Ramos (cell line): ENCODE measurements at regions not wholly inside any gene's neighbourhood (a gene's known extent, or its start where the extent isn't known, plus 50 kb on each side); places are given as distances from the start of the nearest gene placed in this dataset.

Experiments
- in situ Hi-C: fragments of 300-500 bp; cut with MboI; formaldehyde crosslinking; loops from one replicate; pipeline ENCODE4 v1.14.3; 2022; ENCODE audit warnings: low sequenced_read_pairs; ENCODE audit not compliant: unreplicated experiment

DNA sequence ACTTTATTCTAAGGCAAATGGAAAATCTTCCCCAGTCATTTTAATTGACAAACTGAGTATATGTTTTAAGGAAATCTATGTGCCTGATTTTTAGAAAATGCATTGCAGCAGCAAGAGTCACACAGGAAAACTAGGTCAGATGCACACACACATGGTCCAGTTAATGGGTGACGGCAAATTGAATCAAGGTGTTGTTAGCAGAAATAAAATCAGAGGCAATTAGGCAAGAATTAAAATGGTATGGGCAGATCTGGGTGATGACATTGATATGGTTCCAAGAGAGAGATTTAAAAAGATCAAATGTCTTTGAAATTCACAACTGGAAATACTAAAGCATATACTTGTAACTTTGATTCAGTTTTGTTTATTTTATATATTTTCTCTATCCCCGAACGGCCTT lies 174.2 kb upstream of the CDH19 start:
- in situ Hi-C loops = no loop called here

DNA sequence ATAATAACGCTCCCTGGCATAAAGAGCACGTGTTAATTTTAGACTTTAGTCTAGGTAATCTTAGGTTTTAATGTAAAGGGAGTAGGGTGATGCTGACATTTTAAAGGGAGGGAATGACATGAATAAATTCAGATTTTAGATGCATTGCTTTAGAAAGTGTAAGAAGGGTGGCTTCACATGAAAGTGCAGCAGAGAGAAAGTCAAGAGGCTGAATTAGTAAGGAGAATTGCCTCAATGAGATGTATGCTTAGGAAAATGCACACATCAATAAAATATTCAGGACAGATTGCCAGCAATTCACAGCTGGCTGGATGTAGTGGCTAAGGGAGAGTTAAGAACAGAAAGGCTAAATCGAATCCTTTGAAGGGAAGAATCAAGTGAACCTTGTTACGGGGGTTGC lies 165.5 kb upstream of the CDH19 start:
- in situ Hi-C loops = no loop called here

DNA sequence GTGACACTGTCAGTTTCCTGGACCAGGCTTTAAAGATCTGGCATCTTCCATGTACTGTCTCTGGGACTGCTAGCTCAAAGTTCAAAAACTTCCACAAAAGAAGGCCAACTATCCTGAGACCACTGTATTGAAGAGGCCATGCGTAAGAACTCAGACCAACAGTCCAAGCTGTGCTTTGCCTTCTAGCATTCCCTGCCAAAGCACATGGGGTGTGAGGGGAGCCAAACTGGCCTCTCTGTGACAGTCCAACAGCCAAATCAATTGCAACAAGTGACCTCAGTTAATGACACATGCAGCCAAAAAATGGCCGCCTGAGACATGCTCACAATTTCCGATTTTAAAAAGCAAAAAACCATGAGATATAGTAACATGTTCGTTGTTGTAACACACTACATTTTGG lies 160.3 kb upstream of the CDH19 start:
- in situ Hi-C loops = no loop called here

DNA sequence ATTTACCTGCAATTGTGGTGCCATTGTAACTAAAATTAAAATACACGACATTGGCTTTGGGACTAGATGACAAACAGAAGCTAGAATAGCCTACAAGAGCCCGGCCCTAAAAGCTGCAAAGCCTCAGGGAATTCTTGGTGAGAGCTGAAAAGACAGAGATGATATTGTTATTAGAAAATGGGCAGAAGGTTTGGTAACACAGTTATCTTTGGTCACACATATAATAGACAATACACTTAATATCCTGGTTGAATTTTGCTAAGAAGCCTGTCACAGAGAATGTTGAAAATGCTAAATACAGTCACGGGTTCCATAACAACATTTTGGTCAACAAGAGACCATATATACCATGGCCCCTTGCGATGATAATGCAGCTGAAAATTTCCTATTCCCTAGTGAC lies 157.3 kb upstream of the CDH19 start:
- in situ Hi-C loops = no loop called here

DNA sequence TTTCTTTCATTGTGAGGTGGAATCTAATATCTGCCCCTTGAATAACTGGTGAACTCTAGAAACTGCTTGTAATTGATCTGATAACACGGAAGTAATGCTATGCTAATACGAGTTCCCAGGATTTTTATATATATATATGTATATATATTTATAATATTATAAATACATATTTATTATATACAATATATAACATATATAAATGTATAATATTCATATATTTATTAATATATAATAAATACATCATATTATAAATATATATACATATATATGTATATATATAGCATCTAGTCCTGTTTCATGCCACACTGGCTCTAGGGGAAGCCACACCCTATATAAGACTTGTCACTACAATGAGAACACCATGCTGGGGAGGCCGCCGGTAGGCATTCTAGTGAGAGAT lies 156.7 kb upstream of the CDH19 start:
- in situ Hi-C loops = no loop called here

DNA sequence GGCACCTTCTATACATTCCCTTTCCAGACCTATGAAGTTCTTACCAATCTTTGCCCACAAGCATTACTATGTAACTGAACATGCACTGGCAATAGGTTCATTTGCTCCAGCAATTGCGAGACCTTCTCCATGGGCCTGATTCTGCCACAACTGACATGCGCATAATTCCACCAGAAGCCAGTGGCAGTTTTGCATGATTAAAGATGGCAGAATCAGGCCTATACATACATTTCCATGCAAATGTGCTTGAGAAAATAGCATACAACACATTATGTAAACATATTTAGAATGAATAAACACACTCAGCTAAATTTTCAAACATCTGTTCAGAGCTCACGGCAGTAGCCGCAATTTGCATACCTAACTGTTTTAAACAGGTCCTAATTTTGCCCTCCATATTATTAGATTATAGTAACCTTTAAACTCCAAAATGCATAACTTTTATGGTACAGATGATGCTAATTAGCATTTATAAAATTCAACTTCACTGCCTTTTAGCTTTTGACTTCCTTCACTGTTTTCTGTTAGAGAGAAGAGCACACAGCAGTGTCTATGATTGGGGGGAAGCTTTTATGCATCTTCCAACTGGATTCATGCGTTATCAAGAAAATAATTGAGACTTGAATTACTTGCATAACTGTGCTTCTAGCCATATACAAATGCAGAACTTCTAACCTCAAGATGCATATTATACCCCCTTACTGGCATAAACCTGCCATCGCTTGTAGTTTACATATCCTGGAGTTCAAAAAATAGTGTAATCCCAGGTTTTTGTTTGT lies 155.3 kb upstream of the CDH19 start:
- in situ Hi-C loops = no loop called here

DNA sequence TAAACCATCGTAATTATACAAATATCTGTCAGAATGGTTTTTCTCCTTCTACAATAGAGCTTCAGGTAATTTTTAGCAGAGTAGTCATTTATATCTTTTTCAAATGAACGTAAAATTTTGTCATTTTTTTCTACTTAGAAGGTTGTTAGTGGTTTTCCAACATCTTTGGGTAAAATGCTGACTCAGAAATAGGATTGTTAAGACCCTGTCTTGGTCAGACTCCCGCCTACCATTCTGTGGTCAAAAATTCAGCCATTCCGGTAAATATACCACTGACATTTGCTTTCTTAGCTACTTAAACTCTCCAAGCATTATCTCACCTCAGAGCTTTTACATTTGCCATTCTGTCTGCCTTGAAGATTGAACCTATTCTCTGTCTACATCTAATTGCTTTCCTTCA lies 154.1 kb upstream of the CDH19 start:
- in situ Hi-C loops = no loop called here

DNA sequence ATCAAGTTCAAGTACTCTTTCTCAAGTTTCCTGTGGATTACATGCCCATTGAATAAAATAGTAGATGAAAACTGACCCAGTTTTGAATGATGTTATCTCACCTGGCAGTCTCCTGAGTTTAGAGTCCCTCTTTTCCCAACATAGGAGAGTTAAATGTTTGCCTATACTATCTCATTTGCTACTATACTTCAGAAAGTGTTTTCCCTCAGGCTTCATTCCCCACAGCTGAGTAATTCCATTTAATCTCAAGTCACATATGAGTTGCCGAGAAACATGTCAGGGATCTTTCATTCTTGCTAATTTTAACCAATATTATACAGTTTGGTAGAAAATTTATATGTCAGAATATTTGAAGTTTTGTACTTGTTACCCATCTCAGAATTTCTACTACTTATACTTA lies 150.4 kb upstream of the CDH19 start:
- in situ Hi-C loops = no loop called here

DNA sequence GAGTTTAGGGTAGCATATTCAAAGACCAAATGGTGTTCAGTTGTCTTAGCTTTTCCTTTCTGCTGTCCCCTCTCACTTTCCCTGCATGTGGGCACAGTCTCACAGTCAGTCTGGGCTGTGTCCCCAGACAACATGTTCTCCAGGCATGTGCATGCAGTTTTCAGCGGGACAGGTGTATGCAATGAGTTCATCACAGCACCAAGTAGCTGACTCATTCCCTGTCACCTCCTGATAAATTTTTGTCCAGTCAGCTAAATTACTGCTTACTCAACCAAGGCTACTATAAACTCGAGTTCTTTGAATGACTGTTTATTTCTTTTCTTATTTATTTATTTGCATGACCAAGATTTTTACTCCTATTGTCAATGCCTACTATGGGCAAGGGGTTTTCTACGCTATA lies 148.8 kb upstream of the CDH19 start:
- in situ Hi-C loops = no loop called here

DNA sequence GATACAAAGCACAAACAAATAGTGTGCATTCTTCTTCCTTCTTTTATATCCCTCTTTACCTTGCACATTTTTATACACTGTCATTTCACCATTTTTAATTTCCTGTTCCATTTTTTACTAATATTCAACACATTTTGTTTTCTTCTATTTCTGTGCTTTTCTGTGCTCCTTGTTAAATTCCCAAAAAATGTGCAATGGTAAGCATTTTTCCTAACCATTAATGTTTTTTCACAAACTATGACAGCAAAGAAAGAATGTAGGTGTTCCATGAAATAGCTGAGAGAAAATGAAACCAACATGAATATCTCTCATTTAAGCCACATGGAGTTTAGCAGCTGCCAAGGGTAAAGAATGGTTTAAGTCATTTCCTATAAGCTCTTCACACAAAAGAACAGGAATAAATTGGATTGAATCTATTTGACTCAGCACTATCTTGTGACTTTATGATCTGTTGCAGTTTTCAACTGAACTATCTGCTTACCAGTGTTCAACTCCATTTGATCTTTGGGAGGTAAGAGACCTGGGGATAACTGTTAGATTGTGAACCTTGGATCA lies 145.7 kb upstream of the CDH19 start:
- in situ Hi-C loops = no loop called here

DNA sequence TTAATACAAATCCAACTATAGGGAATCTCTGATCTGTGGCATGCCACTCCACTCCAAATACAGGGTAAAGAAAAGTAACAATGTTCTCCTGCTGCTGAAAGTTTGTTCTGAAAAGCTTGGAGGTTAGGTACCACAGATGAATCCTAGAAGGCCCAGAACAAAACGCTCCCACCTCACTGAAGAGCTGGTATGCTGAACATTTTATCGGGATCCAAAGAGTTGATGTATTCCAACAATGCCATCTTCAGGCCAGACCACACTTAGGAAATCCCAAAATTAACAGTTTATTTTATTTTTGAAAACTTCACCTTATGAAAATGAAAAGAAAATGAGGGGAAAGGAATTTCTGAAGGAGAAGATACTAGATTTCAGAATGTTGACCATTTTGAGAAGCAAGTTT lies 145.1 kb upstream of the CDH19 start:
- in situ Hi-C loops = no loop called here

DNA sequence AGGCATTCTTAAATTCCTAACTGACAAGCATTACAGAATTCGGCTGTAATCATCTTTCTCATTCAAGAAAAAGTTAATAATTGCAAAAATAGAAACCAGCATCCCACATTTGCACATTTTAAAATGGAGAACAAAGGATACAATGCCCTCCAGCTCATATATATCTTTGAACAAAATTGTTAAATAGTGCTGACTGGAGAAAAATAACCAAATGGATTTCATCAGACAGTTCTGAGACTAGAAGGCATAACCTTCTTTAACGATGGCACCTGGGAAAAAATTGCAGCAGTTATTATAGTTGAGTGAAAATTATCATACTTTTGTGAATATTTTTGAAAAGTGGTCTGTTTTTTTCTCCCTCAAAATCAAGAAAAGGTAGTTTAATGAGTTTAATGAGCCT lies 138.9 kb upstream of the CDH19 start:
- in situ Hi-C loops = no loop called here

DNA sequence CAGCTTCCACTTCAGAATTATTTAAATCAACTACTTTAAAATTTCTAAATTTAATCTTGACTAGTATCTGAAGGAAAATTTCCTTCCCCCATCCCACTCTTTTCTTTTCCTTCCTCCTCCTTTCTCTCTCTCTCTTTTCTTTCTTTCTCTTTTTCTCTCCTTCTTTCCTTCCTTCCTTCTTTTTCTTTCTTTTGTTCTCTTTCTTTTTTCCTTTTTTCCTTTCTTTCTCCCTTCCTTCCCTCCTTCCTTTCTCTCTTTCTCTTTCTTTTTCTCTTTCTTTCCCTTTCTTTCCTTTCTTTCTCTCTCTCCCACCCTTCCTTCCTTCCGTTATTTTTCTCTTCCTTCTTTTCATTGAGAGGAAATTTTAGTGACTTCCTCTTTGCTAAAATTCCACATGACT lies 132.0 kb upstream of the CDH19 start:
- in situ Hi-C loops = no loop called here

DNA sequence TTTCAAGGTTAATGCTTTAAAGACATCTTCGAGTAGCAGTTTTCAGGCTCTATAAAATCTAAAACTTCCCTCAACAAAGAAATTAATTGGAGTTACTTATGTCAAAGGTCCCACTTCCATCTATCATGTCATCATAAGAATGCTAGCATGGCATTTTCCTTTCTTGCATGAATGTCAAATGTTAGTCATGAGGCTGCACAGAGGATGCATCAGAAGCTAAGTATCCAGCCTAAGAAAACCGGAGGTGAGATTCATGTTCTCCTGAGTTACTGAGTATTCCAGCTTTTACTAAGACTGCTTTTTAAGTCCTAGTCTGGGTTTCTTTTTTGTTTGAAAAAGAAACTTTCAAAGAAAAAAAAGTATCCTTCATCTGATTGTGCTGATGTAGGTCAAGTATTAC lies 130.6 kb upstream of the CDH19 start:
- in situ Hi-C loops = no loop called here

DNA sequence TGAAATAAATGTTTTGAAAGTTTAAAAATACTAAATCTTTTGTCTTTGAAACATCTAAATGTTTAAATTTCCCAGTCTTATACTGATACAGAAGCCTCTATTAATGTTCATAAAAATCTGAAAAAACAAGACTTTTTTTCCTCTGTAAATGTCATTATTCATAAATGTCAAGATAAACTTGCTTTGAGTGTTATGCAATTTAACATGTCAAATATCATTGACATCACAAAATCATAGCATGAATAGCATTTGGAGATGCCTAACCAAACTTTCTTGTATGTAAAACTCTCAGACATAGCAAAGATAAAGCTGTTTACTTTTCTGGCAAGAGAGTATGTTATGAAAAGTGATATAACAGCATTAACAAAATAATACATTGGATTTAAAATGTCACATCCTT lies 128.0 kb upstream of the CDH19 start:
- in situ Hi-C loops = no loop called here

DNA sequence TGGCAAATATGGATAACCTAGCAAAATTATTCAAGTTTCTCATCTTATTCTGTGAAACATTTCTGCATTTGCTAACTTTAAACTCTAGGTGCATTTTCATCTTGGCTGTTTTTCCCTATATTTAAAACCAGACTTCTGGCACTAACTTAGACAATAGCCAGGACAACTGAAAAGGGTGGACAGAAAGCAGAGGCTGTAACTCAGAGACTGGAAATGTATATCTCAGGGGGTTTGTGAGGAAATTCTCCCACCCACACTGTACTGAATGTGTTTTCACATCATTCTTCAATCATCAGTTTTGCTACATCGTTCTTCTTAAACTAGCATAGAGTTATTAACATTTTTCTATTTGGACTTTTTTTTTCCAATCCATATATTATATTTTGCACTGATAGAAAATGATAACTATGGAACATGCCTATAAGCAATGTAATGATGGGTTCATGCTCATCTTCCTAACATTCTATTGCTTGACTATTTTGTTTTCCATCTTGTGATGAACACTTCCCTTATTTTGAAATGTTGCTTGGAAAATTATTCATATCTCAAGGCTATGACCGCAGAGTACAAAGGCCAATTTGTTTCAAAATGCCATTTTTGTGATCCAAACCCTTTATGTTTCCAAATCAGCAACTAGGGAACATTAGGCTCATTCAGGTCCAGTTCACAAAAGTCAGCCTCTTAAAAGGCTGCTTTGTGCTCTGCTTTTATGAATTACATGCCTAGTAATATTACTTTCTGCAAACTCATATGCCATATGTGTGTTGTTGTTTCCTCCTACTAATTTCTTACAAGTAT lies 125.8 kb upstream of the CDH19 start:
- in situ Hi-C loops = no loop called here

DNA sequence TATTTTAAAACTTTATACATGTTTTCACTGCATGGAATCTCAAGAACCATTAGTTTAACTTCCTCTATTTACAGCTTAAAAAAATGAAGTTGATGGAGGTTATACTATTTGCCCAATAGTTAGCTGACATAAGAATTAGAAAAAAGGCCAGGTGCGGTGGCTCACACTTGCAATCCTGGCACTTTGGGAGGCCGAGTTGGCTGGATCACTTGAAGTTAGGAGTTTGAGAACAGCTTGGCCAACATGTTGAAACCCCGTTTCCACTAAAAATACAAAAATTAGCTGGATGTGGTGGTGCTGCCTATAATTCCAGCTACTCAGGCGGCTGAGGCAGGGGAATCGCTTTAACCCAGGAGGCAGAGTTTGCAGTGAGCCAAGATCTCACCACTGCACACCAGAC lies 125.1 kb upstream of the CDH19 start:
- in situ Hi-C loops = no loop called here

DNA sequence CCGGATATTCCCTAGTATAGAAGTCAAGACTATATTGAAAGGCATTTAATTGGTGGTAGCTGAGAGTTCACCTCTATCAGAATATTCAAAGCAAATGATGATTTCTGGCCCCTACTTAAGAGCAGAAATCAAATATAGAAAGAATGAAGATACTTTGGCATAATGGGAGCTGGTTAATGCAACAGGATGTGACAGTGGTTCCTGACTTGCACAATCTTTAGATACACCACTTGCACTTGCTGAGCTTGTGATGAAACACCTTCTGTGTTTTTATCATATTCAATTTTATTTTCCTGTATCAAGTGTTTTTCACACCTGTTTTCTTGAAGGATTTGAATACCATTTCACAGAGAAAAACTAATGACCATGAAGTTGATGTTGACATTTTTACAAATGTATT lies 124.1 kb upstream of the CDH19 start:
- in situ Hi-C loops = no loop called here

DNA sequence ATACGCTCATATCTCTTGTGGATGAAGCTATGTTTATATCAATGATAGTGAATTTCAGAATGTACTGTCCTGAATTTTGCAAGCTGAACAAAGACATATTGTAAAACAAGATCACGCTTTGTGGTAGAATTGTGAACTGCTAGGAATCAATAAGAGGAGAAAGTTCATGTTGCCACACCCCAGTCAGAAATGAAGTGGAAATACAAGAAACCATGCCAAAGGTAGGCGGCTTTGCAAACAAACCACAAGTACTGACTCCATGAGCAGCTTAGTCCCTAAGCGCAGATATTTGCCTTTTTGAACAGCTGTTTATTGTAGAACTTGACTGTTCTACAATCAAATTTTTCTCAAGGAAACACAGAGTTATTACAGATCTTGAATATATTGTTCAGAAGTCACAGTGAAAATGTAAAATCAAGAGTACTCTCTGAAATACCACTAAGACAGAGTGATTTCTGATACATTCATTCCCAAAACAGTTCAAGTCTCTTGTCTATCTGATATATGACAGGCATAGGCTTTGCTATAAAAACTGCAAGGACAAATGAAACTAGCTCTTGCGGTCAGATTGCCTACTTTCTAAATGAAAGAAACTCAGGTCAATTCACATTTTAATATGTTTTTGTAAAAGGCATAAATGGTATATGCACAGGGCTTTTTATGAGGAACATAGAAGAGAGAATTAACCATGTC lies 120.9 kb upstream of the CDH19 start:
- in situ Hi-C loops = no loop called here

DNA sequence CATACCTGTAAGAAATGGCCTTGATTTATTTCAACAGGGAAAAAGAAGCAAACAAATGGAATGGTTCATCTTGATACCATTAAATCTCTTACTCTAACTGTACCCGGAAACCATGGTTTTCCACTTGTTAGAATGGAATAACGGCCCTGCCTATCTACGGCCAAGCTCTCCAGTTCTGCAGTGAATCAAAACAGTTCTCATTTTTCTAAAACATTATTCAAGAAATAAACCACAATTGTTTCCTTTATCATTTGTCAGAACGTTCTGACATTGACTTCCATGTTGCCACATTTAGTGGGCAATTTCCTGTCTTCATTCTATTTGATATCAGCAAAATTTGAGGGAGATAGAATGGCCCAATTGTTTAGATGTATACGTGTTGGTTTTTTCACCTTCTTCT lies 118.8 kb upstream of the CDH19 start:
- in situ Hi-C loops = no loop called here

DNA sequence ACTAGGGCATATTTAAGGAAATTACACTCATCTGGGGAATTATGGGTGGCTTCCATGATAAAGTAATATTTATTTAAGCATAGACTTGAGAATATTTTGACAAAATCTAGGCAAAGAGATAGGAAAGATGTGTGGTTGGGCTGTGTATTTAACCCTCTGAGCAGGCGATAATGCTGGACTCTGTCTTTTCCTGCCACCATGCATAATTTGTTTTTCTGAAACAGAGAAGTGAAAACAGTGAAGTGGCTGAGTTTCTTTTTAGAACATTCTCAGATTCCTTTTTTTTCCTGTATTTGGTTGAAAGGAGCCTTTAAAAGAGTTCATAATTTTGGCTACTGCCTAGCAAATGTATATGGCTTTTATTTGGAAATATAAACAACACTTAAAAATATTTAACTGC lies 104.8 kb upstream of the CDH19 start:
- in situ Hi-C loops = no loop called here
